DMS53 treated with DMSO at 0.1 percent for 48 hours (cell line): ENCODE measurements at regions not wholly inside any gene's neighbourhood (a gene's known extent, or its start where the extent isn't known, plus 50 kb on each side); places are given as distances from the start of the nearest gene placed in this dataset.

Source experiments
- DNase-seq: peaks from one replicate; lab custom pipeline; 2025; ENCODE audit not compliant: unreplicated experiment; lab: John Stamatoyannopoulos, UW

DNA sequence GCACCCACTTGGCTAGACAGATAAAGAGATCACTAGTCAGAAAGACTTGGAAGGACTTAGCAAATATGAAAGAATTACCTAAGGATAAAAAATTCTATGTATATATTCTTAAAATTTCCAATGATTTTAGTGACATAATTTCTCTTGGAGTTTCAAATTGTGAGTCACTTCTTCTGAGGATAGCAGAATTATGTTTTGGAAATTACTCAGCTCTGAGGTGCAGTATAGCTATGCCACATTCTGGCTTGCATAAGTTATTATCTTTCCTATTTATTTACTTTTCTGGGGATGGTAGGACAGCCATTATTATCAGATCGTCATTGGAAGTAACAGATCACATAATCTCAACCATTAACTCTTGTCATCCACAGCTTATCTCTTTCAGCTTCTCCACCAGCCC lies 853.5 kb downstream of the TRIML1 start:
- DNase-seq = no peak

DNA sequence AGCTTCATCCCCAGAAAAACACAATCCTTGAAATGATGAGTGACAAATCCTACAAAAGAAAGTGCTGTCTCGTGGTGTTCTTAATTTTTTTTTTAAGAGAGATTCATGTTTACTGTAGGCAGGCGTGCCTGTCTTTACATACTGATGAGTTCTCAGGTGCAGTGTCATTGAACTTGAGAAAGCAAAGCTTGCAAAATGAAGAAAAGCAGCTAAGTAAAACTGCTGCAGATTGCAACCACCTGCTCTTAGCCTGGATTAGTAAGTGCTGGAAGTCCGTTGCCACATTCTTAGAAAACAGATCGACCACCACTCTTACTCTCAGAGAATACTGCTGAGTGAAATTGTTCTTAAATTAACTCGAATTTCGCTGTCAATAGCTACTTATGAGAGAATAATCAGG lies 854.6 kb downstream of the TRIML1 start:
- DNase-seq = no peak

DNA sequence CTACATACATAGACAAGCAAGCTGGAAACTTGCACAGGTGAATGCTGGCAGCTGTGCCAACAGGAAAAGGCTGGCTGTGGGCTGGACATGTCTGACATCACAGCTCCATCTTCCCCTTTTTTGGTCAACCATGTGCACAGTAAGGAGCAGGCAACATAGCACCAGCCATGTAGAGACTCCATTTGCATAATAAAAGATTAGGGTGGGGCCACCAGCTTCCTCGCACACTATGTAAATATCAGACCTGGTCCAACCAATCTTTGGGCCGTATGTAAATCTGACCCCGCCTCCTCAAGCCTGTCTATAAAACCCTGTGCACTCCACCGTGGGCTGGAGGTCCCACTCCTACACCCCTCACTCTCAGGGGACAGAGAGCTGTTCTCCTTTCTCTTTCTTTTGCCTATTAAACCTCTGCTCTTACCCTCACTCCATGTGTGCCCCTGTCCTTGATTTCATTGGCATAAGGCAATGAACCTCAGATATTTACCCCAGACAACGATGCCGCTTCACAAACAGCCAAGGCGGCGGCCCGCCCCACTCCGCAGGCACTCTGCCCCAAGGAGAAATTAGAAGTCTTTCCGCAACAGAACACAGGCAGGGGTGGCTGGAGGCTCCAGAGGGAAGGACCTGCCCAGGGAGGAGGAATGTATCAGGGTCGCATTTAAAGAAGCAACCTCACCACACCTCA lies 862.2 kb downstream of the TRIML1 start:
- DNase-seq = peak; percentile 93

DNA sequence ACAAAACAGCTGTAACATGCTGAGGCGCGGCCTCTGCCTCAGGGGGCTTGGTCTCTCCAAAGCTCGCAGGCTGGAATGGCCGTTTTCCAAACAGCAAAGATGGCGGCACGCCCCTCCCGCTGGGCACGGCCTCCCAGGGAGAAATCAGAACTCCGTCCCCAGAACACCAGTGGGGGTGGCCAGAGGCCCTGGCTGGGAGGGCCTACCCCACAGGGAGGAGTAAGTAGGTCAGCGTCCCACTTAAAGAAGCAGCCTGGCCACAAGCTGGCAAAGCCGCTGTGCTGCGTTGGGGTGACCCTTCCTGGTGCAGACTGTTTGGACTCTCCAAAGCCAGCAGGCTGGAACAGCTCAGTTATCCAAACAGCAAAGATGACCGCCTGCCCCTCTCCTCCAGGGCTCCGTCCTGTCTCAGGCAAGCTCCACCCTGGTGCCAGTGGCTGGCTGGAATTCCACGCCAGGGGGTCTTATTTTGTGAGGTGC lies 862.8 kb downstream of the TRIML1 start:
- DNase-seq = no peak

DNA sequence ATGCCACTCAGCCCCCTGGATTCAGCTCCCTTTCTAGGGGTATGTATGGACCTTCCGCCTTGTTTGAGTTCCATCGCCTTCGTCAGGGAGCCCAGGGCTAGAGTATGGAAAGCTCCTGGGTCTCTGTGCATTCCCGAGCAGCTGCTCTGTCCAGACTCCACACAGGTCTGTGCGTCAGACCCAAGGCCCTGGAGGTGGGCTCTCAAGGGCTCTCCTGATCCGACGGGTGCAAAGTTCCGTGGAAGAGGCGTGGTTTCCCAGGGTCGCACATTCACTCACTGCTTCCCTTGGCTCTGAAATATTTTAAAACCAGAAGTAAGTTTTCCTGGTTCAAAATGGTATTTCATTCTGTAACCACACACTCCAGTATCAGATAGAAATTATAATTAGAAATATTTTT lies 863.2 kb downstream of the TRIML1 start:
- DNase-seq = no peak

DNA sequence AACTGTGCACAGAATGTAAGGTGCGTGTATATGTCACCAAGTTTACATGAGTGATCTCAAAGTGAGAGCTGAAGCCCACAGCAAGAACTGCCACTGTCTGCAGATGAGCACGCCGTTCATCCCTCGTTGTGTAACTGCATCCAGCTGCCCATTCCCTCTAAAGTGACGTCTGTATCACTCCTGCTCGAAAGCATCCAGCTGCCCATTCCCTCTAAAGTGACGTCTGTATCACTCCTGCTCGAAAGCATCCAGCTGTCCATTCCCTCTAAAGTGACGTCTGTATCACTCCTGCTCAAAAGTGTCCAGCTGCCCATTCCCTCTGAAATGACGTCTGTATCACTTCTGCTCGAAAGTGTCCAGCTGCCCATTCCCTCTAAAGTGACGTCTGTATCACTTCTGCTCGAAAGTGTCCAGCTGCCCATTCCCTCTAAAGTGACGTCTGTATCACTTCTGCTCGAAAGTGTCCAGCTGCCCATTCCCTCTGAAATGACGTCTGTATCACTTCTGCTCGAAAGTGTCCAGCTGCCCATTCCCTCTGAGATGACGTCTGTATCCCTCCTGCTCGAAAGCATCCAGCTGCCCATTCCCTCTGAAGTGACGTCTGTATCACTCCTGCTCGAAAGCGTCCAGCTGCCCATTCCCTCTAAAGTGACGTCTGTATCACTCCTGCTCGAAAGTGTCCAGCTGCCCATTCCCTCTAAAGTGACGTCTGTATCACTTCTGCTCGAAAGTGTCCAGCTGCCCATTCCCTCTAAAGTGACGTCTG lies 871.4 kb downstream of the TRIML1 start:
- DNase-seq = peak; percentile 82

DNA sequence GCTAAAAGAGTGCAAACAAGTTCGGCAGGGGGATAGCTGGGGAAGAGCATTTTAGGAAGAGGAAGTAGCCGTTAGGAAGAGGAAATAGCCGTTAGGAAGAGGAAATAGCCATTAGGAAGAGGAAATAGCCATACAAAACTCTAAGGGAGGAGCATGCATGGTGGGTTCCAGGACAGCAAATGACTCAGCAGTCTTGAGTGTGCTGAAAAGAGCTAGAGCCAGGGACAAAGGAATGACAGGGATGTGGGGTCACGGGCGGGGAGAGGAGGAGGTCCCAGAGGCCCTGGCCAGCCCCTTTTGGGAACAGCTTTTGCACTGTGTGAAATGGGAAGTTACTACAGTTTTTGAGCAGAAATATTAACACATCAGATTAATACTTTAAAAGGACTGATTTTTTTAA lies 882.6 kb downstream of the TRIML1 start:
- no peak for DNase-seq

DNA sequence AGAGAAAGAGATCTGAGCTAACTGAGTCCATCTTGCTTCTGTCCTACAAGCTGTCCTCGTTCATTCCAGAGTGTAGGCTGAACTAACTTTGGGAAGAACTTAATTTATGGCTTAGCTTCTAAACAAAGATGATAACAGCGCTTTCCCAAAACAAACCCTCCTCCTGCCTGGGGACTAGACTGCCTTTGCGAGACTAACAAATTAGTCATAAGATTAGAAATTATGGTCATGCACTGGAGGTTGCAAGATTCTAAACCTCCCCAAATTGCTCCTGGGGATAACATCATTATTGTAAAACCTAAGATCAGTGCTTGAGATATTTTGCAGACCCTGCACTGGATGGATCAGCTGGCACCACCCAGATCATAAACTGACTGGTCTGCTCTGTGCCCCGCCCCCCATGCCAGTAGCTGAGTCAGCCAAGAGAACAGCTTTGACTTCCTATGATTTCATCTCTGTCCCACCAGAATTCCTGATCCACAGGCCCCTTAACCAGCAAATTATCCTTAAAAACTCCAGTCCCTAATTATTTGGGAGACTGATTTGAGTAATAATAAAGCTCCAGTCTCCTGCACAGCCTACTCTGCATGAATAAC lies 883.3 kb downstream of the TRIML1 start:
- no peak for DNase-seq

DNA sequence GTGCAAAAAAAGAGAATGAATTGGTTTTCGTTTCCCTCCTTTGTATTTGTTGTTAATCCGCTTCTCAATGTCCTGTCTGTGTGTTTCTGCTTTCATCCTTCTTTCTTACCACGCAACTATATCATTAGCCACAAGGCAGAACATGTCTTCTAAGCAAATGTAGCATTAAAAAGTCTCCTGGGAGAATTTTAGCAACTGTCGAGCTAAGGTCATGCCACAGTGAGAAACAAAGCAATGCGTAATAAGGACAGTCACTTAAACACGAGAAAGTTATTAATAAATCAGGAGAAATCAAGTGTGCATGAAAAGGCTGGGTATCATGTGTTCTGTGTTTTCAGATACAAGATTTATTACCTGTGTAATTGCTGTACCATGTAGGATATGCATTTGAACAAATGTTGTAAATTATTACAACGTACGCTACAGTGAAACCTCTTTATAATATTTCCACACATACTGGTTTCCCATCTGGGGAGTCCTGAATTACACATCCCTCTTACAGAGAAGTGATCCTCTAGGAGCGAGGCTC lies 890.8 kb downstream of the TRIML1 start:
- no peak for DNase-seq

DNA sequence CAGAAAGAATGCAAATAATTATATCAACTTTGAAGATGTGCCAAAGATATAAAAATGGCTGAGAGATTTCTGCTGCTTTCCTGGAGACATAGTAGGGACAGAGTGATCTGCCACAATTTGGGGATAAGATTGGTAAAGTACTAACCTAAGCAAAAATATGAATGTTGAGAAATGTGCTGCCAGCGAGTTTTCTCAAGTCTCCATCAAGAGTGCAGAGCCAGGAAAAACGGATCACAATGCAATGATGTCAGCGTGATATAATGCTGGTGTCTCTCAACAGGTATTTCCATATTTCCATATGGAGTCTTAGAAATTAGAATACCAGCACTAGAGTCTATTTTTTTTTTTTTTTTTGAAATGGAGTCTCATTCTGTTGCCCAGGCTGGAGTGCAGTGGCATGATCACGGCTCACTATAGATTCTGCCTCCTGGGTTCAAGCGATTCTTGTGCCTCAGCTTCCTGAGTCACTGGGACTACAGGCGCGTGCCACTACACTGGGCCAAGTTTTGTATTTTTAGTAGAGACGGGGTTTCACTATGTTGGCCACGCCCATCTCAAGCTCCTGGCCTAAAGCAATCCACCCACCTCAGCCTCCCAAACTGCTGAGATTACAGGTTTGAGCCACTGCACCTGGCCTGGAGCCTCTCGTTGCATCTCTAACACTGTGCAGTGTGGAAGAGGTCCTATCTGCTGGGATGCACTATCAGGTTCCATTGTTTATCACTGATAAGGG lies 893.5 kb downstream of the TRIML1 start:
- DNase-seq = no peak

DNA sequence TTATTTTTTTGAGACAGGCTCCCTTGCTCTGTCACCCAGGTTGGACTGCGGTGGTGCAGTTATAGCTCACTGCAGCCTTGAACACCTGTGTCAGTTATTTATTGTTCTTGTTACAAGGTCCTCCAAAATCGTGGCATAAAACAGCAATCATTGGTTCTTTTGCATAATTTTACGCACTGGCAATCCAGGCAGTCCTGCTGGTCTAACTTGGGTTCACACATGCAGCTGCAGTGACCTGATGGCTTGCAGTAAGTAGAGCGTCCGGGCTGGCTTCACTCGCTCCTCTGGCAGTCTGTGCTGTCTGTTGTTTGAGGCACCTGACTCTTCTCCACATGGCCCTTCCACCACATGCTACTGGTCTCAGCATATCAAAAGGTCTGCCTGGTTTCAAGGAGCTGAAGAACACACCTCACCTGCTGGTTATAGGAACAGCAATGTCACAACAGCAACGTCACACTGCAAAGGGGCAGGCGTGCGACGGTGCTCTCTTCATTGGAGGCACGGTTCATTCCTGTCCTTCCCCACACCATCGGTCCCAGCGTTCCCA lies 894.6 kb downstream of the TRIML1 start:
- no peak for DNase-seq

DNA sequence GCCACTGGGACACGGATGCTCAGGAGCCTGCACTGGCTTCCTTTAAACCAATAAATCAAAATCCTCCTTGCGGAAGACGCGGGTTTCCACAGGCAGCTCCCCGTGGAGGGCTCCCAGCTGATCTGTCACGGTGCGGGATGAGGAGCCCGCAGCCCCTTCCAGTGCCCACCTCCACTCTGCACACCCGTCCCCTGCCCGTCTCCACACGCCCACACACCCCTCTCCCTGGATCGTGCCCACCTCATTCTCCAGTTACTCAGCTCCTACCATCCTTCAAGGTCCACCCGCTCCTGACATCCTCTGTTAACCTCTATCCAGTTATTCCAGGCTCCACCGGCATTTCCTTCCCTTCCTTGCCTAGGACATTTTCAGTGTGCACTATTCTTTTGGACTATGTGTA lies 895.9 kb downstream of the TRIML1 start:
- no peak for DNase-seq

DNA sequence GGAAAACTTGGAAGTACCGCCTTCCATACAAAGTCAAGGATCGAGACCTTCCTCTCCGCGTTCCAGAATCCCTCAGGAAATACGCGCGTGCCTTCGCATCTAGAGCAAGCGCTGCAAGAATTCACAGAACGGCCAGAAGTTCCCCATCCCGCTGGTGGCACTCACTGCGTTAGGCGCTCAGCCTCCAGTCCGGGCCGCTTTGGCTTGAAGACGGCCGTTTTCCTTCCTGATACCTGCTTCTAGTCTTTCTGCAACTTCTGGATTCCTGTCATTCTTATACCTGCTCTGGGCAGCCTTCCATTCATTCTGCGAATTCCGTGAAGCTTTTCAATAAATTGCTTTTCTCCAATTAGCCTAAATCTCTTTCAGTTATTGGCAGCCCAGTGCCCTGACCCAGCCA lies 896.4 kb downstream of the TRIML1 start:
- no peak for DNase-seq

DNA sequence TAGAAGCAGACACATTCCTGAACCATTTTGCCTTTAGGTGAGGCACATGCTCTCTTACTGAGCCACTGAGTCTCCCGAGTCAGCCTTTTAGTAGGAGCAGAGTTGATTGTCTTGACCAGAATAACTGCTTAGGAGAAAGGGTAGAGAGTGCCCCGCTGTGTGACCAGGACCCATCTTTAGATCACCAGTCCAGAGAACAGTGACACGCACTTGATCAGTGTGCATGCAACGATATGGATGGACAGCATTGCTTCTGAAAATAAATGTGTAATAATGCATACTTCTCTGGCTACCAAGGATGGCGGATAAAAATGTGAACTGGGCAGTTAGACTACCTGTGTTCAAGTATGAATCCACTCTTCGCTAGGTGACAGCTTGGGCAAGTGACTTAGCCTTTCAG lies 897.7 kb downstream of the TRIML1 start:
- no peak for DNase-seq

DNA sequence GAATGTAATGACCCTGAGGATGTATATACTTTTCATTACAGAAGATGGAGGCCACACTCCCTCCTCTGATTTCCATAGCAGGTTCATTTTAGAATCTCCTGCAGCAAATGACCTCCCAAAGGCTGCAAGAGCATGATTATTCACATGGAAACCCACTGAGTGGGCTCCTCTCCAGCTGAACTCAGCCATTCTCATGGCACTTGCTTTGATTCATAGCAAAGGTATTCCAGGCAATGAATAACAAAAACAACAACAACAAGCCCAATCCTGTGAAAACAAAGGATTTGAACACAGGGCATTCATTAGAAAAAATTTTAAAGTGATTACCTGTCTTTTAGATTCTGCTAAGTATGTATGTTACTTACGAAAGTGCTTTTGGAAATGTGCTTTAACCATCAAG lies 894.0 kb upstream of the FRG1 start:
- no peak for DNase-seq

DNA sequence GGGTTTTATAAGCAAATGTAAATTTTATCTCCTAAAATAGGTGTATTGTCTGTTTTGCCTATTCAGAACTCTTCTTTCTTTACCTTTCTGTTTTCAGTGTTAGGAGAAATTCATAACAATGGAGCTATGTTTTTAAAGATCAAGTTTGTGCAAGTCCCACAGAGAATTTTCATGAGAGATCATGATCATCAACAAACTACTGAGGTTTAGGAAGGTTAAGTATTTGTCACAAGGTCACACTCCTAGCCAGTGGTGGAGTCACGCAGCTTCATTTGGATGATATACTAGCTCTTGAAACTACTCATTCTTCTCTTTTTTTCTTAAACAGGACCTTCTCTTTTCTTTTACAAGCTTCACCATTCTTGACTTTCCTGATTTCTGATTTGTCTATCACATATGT lies 892.6 kb upstream of the FRG1 start:
- DNase-seq = no peak

DNA sequence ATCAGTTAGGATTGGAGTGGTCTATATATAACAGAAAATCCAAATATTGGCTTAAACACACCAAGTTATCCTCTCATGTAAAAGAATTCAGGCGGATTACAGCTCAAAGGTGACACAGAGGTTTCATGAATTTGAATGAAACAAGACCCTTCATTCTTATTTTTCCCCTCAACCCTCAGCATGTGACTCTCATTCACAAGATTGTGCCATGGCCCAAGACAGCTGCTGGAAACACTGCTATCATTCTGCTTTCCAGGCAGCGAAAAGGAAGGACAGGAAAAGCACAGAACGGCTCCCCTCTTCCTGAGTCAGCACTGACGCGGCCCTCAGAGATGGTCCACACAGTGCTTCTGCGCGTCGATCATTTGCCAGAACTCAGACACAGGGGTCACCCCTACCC lies 891.0 kb upstream of the FRG1 start:
- peak; percentile 15 for DNase-seq

DNA sequence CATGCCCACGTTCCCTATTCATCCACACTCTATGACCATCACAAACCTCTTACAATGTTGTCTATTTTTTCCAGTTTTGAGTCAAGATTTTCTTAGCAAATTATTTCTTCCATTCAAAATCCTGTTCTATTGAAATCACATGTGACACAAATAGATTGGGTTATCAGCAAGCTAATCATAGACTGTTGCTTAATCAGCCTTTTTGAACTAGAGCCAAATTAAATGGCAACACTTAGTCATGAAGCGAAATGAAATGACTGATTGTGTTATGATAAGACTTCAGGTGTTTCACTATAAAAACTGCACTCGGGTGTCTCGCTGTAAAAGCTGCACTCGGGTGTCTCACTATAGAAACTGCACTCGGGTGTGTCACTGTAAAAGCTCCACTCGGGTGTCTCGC lies 890.0 kb upstream of the FRG1 start:
- DNase-seq = no peak

DNA sequence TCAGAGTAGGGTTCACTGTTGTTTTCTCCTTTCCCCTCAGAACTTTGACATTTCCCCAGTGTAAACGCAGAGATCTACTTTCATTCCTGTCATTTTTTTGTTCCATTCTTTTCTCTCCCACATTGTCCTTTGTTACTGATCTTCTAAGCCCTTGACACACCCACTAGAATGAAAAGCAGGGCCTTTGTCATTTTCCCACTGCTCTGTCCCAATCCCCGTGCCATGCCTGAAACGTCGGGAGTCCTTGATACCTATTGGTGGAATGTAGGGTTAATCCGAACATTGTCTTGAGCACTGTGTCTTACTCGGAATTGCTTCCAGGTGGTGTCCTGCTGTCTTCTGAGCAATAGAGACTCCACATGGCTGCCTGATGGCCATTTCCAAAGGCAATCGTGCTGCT lies 887.1 kb upstream of the FRG1 start:
- no peak for DNase-seq

DNA sequence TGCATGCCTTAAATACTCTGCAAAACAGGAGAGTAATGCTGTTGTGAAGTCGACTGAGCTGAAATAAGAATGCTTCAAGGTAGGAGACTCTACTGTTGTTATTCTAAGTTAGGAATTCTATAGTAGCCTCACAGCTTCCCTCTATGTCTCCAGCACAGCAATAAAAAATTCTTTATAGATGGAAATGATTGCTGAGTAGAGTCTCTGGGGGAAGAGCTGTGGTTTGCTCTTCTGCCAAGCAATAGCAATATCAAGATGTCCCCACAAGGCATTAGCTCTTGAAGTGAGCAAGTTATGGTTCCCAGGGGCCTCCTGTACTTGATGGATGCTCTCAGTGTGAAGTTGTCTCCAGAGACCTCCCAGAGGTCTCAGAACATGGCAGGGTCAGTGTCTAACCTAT lies 880.6 kb upstream of the FRG1 start:
- no peak for DNase-seq
